ENCODE measurements at regions not wholly inside any gene's neighbourhood (a gene's known extent, or its start where the extent isn't known, plus 50 kb on each side); places are given as distances from the start of the nearest gene placed in this dataset.

GRCh38 chr3:145089337-145089736, 1071.6 kb downstream of the PLOD2 start (continued):
- TF ChIP-seq ZNF462 (CRISPR knock-in tag; IDR thresholded peaks at IDR 0.05) (no peak), ETS1 (IDR thresholded peaks at IDR 0.05) (no peak)

- no peaks in the 10 kb centered on the region for H3K79me2 ChIP-seq (replicated peaks; ENCODE audit: insufficient read depth)
- TF ChIP-seq NANOG (IDR thresholded peaks at IDR 0.05; ENCODE audit: borderline replicate concordance) (no peak), EZH2 (IDR thresholded peaks at IDR 0.05; ENCODE audit: low read depth, unreplicated experiment) (no peak), CTCF (conservative IDR thresholded peaks at IDR 0.05; ENCODE audit: low read depth in 2 of 2) (no peak), EZH2phosphoT487 (IDR thresholded peaks at IDR 0.05; ENCODE audit: unreplicated experiment) (no peak), ZNF114 (CRISPR knock-in tag; IDR thresholded peaks at IDR 0.05) (no peak), CREB1 (CRISPR knock-in tag; IDR thresholded peaks at IDR 0.05; ENCODE audit: low read depth) (peak; percentile 84), POLR2AphosphoS5 (IDR thresholded peaks at IDR 0.05; ENCODE audit: low read depth) (no peak)
These were observed 1066.5 kb downstream of the PLOD2 start for GRCh38 chr3:145094355-145094941.

More at GRCh38 chr3:145094355-145094941, 1066.5 kb downstream of the PLOD2 start:
- H3K27ac ChIP-seq (ENCODE audit: low read depth) = no peak overlapping the region
- peak; percentile 76 for DNase-seq (ENCODE audit: low spot score)
- no peaks in the 10 kb centered on the region for H3K27me3 ChIP-seq (ENCODE audit: insufficient read depth)
- no peak overlapping the region for H3K4me3 ChIP-seq
- no peaks in the 10 kb centered on the region for H3K9me2 ChIP-seq (ENCODE audit: insufficient read depth)
- ATAC-seq = peak; percentile 77
- no peaks in the 10 kb centered on the region for H3K9me3 Mint-ChIP-seq
- no peak overlapping the region for H3K4me3 Mint-ChIP-seq
- H3K27me3 Mint-ChIP-seq (ENCODE audit: insufficient read depth, low read depth, poor library complexity) = no peaks in the 10 kb centered on the region
- no peaks in the 10 kb centered on the region for H3K36me3 ChIP-seq (ENCODE audit: insufficient read depth)
- H4K20me1 ChIP-seq (replicated peaks; ENCODE audit: insufficient read depth) = no peaks in the 10 kb centered on the region
- H3K36me3 Mint-ChIP-seq (ENCODE audit: low read depth) = no peaks in the 10 kb centered on the region
- H2AFZ ChIP-seq = peak overlapping the region; percentile 12; the same call in 1 of the 2 replicates
- H3K4me1 ChIP-seq (ENCODE audit: insufficient read depth) = no peaks in the 10 kb centered on the region
- 0 out of 3 replicates have a peak, but pooled peaks cover 2% of the 10 kb centered on the region for H3K4me1 Mint-ChIP-seq
- H3K27ac Mint-ChIP-seq = no peak overlapping the region
- no peak overlapping the region for H3K4me2 ChIP-seq
- no peaks in the 10 kb centered on the region for H3F3A ChIP-seq (replicated peaks; ENCODE audit: low read depth)
